ENCODE measurements at regions not wholly inside any gene's neighbourhood (a gene's known extent, or its start where the extent isn't known, plus 50 kb on each side); places are given as distances from the start of the nearest gene placed in this dataset.

- TF ChIP-seq, protein P1, sequence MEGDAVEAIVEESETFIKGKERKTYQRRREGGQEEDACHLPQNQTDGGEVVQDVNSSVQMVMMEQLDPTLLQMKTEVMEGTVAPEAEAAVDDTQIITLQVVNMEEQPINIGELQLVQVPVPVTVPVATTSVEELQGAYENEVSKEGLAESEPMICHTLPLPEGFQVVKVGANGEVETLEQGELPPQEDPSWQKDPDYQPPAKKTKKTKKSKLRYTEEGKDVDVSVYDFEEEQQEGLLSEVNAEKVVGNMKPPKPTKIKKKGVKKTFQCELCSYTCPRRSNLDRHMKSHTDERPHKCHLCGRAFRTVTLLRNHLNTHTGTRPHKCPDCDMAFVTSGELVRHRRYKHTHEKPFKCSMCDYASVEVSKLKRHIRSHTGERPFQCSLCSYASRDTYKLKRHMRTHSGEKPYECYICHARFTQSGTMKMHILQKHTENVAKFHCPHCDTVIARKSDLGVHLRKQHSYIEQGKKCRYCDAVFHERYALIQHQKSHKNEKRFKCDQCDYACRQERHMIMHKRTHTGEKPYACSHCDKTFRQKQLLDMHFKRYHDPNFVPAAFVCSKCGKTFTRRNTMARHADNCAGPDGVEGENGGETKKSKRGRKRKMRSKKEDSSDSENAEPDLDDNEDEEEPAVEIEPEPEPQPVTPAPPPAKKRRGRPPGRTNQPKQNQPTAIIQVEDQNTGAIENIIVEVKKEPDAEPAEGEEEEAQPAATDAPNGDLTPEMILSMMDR (IDR thresholded peaks at IDR 0.05) = no peak
- TF ChIP-seq POLR2A (IDR thresholded peaks at IDR 0.05) = no peak
These were observed 133.5 kb downstream of the ASB1 start for GRCh38 chr2:238560234-238560633.
